Hematopoietic multipotent progenitor cell treated with erythropoietin and hydrocortisone succinate and interleukin-3 and kit ligand, for 4 days (in vitro differentiated cells): ENCODE measurements at regions not wholly inside any gene's neighbourhood (a gene's known extent, or its start where the extent isn't known, plus 50 kb on each side); places are given as distances from the start of the nearest gene placed in this dataset.

ENCODE experiments used
- DNase-seq: peaks from one replicate; pipeline ENCODE4 v3.0.0-alpha.2; 2015

DNA sequence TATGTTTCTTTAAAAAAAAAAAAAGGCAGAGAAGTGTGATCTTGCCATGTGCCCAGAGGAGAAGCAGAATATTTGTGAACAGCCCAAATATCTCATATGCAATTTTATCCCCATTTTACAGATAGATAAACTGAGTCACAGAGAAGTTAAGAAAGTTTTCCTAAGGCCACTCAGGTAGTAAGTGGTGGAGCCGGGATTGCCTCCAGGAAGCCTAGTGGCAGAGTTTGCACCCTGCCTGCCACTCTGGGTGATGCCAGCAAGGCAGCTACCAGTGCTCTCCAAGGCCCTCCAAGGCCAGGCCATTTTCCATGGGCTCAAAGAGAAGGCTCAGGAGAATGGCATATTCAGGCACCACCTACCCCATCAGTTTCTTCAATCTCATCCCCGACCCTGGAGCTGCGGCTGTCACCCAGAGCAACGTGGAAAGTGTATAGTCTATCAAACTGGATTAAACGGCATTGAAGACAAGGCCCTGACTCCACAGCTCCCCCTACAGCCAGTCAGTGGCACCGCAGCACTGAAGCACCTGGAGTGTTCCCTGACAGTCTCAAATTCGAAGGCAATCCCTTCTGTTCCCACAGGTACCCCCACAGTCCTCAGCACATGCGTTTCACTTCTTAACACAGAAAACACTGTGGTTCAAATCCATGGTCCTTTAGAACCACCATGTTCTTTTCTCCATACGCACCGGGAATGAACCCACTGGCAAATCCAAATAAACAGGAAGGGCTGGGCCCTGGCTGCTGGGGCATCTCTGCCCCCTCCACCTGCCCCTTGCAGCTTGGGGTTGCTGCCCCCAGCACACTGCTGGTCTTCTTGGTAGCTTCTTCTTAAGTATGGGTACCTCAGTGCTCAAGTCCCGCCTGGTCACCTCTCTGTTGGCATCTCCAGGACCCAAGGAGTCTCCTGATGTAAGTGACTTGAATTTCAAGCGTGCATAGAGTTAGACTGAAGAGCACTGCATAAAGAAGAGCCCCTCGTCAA is 175.3 kb downstream of the INHBB start:
- DNase-seq: peak; percentile 65

DNA sequence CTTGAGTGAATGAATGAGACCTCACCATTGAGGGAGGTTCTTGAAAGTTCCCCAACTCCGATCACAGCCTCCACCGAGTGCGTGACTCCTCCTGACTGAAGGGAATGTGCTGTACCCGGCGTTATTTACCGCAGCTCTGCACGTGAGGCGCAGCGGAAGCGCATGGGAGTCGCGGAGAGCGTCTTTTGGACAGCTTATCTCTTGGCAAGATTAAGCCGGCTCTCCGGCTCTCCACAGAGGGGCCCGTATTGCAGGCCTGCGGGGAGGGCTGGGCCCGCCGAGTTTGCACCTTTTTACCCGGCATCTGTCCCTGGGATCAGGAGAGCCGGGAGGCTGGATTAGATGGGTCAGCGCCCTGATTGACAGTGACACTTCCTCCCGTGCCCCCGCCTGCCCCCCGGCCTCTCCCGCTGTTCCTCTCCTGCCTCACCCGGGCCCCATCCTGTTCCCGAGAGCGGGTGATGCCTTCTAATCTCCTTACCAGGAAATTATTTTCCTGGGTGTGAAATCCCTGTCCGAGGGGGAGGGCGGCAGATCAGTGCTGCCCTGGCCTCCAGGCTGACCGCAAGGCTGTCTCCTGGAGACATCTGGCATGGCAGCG is 176.3 kb downstream of the INHBB start:
- peak; percentile 10 for DNase-seq

DNA sequence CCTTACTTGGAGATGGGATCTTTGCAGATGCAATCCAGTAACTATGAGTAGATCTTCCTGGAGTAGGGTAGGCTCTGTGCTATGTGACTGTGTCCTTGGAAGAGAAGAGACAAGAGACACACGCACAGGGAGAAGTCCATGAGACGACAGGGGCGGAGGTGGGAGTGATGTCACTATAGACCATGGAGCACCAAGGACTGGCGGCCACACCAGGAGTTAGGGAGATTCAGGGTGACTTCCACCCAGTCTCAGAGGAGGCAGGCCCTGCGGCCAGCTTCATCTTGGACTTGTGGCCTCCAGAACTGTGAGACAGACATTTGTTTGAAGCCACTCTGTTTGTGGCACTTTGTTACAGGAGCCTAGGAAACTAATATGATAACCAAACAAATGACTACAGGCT is 177.8 kb downstream of the INHBB start:
- DNase-seq: no peak

DNA sequence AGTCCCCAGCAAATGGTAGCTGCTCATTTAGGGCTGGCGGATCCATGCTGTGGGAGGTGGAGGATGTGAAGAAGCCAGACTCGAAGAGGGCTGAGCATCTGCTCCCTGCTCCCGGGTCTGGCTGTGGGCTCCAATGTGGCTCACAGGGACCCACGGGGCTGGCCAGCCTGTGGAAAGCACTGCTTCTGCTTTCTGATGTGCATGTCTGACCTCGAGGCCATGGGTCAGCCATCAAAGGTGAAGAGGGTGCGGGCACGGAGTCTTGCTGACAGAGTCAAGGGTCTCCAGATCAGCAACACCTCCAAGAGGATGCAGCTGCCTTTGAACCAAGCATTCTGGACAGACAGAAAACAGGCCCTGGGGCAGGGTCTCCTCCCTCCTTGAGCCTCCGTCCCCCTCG is 178.2 kb downstream of the INHBB start:
- no peak for DNase-seq

DNA sequence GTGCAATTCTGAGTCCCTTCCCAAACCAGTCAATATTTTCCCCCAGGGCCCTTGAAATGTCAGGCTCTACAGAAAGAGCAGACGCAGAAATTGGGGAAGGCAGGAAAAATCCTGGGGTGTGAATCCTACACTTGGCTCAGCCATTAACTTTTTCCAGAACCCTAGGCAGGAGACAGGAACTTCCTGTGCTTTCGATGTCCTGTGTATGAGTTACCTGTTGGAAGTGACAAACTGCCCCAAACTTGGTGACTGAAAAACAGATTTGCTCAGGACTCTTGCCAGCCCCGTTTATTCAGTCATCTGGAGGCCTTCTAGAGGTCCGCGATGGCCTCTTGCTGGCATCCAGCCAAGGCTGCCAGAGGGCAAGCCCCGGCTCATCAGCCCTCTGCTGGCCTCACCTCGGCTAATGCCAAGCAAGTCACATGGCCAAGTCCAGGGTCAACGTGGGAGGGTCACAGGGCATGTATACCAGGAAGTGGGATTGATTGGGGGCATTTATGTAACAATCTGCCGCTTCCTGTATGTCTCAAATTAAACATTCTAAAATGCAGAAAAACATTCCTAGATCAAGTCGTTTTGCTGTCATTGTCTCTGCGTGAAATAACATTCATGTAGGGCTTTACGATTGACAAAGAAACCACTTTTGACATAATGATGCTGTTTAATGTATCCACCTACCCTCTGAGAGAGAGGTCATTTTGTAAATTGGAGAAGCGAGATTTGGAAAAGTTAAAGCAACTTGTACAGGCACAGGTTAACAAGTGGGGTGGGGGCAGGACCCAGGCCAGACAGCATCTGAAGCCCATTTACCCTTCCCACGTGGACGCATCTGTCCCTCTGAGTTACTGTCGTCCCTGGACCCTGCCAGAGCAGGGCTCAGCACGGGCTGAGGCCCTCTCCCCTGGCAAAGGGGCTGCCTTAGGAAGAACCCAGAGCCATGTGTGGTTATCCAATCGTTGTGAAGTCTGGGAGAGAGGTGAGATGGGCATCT is 179.4 kb downstream of the INHBB start:
- peak; percentile 11 for DNase-seq

DNA sequence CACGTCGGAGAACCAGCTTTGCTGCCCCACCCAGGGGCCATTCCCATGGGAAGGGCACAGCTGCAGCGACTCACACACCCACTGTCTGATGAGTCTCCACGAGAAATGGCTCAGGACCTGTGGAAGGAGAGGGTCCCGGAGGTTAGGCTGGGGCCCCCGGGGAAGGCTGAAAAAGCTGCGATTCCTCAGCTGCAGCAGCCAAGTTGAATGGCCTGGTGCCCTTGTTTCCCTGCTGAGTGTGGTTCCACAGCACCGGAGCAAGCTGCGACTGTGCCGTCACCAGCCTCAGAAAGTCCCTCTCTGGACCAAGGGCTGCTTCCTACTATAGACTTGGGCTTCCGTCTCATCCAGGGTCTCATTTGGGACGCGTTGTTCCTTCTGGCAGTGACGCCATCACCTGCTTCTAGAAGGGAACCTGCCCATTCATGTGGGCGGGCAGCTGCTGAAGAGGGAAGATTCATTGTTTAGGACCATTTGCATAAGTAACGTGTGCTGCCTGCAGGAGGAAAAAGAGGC is 180.2 kb downstream of the INHBB start:
- no peak for DNase-seq

DNA sequence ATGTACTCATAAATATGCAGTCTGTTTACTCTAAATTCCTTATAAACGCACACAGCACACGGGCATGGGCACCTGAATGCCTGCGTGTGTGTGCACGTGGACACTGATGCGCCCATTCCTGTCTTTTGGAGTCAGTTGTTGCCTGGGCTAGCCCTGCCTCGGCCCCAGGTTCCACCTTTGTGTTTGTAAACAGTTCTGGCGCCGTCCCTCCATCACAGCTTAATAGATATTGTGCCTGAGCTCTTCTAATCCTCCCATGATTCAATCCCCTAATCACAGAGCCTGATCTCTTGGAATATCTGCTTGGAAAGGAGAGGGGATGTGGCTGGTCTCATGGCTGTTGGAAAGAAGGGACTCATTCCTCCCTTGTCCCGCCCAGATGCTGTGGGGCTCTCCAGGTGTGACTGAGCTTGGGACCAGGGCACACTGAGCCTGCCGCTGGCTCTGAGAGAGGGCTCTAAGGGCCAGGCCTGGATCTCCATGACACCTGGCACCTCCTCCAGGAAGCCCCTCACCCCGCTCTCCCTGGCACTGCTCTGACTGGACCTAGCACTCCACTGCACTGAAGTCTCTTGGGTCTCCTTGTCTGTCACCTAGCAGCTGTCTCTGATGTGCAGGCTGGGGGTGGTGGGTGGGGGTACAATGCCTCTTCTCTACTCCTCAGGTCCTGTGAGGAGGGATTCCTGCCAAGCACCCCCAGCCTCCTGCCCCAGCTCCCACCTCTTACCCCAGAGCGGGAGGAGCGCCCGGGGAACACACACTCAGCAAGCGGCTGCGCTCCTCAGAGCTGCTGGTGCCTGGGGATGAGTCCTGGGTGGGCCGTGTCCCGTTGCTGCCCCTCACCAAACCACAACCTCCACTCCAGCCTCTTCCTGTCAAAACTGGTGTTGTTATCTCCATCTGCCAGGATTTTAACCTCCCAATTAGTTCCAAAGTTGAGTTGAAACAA is 181.3 kb downstream of the INHBB start:
- DNase-seq: no peak

DNA sequence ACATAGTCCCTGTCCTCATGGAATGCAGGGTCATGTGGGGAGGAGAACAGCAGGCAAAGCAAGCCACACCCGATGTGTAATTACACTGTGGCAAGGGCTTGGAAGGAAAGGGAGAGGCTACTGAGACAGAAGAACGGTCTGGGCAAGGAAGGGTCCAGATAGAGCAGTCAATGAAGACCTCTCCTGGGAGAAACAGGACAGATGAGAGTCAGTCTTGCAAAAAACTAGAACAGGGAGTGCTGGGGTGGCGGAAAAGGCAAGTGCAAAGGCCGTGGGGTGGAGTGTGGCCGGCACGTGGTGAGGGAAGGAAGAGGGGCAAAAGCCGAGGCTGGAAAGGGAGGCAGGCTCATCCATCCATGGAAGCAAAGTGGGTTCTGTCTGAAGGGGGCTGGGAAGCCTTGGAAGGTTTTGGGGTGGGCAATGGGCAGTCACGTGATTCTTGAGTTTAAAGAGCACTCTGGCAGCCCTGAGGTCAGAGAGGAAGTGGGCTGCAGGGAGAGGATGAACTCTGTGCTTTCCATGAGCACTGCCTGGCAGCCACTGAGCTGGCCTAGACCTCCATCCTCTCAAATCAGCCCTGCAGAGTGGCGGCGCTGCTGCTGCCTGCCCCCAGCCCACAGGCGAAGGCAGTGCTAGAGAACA is 182.2 kb downstream of the INHBB start:
- DNase-seq: no peak

DNA sequence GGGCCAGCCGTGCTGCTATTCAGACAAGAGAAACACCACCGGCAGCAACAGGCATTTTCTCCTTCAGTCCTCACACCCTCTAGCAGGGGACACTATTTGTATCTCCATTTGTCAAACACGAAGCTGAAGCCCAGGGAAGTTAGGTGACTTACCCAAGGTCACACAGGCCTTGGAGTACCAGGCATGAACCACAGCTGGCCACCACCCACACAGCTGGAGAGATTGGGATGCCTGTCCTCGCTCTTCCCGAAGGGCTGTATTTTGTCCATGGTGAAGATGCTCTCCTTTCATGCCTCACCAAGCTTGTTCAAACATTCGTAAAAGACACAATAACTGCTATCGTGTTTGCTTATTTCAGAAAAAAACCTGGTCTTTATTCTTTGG is 182.7 kb downstream of the INHBB start:
- no peak for DNase-seq

DNA sequence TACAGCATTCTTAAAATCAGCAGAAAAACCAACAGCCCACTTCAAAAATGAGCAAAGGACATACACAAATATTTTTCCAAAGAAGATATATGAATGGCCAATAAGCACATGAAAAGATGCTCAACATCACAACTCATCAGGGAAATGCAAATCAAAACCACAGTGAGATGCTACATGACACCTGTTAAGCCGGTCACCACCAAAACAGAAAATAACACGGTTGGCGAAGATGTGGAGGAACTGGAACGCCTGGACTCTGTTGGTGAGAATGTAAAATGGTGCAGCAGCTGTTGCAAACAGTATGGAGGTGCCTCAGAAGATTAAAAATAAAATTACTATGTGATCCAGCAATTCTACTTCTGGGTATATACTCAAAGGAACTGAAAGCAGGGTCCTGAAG is 184.8 kb downstream of the INHBB start:
- DNase-seq: no peak

DNA sequence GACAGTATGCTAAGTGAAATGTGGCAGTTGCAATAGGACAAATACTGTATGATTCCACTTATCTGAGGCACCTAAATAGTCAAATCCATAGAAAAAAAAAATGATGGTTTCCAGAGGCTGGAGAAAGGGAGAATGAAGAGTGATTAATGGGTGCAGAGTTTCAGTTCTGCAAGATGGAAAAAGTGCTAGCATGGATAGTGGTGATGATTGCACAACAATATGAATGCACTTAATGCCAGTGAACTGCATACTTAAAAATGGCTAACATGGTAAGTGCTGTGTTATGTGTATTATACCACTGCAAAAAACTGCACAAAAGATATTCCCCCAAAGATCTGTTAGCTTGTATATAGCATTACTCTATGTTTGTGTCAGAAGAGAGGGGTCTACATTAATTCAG is 185.4 kb downstream of the INHBB start:
- DNase-seq: no peak

DNA sequence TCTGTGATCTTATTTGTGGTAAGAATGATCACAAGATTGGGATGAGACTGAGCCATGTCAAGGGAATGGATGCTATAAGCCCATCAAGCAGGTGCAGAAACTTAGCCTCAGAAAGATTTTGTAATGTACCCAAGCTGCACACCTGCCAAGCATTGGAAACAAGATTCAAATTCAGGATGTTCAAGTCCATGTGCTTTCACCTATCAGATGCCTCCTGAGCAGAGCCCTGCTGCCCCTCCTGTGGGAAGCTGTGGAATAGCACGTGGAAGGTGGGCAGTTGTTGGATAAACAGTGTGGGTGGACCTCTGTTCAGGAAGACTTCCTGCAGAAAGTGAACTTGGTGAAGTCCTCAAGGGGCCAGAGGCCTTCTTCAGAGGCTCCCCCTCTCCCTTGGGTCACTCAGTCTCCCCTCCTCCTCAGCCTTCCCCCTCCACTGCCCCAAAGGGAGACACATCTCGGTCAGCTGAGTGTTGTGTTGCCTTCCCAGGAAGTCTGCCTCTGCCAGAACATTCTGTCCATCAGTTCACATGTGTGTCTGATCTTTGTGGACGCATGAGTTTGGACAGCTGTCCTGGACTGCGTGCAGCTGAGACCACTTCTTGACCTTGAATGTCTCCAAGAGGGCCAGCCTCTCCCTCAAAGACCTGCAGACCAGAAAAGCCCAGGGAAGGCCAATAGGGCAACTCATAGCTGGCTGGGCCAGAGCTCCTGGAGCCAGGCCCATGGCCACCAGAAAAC is 186.1 kb downstream of the INHBB start:
- DNase-seq: no peak

DNA sequence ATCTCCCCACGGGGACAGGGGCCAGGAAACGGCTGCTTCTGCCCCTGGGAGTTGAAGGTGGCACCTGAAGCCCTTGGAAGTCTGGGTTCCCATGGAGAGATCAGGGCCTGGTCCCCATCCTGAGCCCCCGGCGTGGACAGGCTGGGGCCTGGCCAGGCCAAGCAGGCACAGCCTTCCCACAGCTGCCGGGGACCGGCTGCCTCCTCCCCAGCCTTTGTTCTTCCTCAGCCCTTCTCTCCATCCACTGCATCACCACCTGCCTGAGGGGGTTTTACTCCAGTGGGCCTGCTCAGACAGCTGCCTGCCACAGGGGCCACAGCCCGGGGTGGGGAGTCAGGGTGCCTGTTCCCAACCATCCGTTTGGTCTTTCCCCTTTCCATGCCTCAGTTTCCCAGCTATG is 187.7 kb downstream of the INHBB start:
- DNase-seq: no peak

DNA sequence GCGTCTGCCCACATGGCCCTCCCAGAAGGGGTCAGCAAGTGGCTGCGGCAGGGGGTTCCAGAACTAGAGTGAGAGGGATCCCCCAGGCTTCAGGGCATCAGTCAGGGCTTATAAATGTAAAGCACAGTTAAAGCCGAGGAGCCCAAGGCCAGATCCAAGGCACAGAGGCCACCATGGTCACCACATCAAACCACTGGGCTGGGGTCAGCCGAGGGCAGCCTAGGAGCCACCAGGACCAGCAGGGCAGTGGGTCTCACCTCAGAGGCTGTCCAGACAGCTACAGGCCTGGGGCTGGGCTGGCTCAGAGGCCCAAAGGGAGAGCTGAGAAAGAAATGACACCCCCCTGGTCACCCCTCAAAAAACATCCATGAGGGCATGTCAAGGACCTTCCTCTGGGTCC is 188.5 kb downstream of the INHBB start:
- no peak for DNase-seq

DNA sequence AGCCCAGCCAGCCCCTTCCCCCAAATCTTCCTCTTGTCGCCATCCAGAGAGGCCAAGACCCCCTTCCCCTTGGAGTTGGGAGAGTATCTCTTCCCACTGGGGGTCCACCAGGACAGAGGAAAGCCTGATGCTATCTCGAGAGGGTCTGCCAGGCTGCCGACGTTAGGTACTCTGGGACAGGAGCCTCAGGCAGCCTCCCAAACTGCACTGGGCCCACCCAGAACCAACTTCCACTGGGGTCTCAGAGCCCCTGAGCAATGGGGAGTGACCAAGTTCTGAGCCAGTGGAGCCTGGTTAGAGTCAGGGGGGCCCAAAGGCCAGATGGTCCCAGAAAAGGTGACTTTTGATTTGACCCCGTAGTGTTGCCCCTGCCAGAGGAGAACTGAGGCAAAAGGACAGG is 189.1 kb downstream of the INHBB start:
- DNase-seq: no peak

DNA sequence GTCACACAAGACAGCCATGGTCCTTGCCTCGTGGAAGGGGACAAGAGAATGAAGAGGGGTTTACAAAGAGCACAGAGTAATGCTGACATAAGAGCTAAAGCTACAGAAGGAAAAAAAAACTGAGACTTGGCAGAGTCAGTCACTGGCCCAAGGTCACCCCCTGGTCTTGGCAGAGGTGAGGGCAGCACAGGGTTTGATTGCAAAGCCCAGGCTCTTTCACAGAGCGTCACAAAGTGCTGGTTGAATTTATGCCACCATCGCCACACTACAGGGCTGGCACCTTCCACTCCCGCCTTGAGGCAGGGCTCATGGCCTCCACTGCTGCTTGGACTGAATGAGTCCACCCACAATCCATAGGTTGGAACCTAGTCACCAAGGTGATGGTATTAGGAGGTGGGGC is 190.2 kb downstream of the INHBB start:
- DNase-seq: no peak

DNA sequence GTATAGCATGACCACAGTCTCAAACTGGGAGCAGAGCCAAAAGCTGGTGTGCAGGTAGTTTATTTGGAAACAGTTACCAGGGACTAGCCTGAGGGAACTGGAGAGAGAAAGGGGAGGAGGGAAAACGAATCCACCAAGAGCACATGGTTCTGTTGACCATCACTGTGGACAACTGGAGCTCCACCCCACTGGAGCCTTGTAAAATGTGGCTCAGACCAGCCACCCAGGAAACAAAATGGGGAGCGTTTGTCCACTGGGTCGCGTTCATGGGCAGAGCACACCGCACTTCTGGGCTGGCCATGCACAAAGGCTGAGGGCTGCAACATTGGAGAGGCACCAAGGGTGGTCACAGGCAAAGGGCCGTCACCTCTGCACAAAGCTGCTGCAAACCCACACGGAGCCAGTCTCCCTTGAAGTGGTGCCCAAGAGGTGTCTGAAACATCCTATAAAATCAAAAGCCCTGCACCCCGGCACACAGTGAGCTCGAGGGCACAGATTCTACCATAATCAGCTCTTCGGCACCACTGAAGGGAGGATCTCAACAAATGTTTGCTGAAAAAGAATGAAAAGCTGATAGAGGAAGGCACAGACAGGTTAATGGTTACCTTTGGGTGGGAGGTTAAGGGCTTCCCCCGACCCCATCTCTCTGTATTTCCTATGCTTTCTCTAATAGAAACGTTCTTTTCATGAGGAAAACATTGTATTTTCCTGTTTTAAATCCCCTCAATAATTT is 192.9 kb downstream of the INHBB start:
- no peak for DNase-seq

DNA sequence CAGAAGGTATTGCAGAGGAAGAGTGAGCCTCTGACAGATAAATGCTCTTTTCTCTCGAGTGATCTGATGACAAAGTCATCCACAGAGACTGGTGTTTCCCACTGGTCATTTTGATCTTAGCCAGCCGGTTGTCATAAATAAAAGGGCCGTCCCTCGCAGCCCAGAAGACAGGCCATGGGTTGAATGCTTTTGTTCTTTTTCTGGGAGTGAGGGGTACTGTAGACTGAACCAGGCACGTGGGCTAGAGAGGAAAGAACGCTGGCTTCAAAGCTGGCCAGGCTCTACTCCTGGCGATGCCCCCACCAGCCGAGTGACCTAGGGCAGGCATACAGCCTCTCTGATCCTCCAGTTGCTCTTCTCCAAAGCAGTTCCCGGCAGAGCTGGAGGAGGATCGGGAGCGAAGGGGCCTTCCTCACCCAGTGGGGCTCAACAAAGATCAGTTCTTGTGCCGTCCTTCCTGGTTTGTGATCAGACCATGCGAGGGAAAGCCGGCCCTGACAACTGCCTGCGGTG is 193.5 kb downstream of the INHBB start:
- DNase-seq: no peak

DNA sequence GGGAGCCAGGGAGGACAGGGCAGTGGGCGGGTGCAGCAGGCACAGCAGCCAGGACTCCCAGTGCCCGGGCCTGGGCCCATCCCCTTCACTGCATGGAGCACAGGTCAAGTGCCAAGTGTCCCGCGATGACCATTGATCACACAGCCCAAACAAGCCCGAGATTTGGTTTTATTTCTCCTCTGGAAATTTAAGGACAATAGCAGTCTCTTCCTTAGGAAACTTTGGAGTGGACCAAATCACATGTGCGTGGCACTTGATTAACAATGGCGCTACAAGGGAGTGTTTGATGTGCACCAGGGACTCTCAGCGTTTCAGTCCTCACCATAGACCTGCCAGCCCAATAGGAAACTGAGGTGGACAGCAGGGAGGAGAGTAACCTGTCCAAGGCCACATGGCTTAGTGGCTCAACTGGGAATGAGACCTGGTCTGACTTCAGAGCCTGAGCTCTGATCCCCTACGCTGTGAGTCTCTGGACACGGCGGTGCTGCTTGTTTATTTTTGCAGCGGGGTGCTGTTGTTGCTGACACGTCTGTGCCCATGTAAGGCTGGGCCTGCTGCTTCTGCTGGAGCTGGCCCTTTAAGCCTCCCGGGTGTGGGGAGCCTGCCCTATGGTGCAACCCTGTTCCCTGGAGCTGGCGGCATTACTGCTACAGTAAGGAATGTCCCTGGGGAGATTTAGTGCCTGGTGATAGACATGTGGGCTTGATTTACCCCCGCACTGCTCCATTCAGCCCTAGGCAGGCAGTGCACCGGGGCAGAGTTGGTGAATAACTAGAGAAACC is 194.2 kb downstream of the INHBB start:
- no peak for DNase-seq
